Caco-2 (cell line): ENCODE measurements at regions not wholly inside any gene's neighbourhood (a gene's known extent, or its start where the extent isn't known, plus 50 kb on each side); places are given as distances from the start of the nearest gene placed in this dataset.

Experiments used
- BruUV-seq: library from RNA; stranded (reverse); fragments of 400-500 nt; replicated peaks from 2 replicates; lab custom pipeline; 2021; lab: Mats Ljungman, UMichigan
- CTCF ChIA-PET: fragments of 300-600 bp; sonication (Branson Sonifier 250); formaldehyde crosslinking; loops from one replicate; lab custom pipeline; 2022; ENCODE audit warnings: antibody characterized with exemption; lab: Charles Lee
- POLR2A ChIA-PET: fragments of 300-600 bp; sonication (Branson Sonifier 250); formaldehyde crosslinking; loops from one replicate; lab custom pipeline; 2022; ENCODE audit warnings: antibody characterized with exemption; lab: Charles Lee
- DNase-seq, 2 experiments: peaks; one replicate each; pipeline versions ENCODE4 v3.0.0 to v3.0.0-alpha.2; 2020 to 2022
- H3K27me3 ChIP-seq: replicated peaks from 2 replicates; pipeline ENCODE4 v1.6.0; 2011; ENCODE audit warnings: low read length; ENCODE audit not compliant: control insufficient read depth, insufficient read depth
- H3K36me3 ChIP-seq: 2 replicates; pipeline ENCODE4 v1.5.1; 2011; ENCODE audit warnings: low read length; ENCODE audit not compliant: control insufficient read depth, insufficient read depth
- H3K4me1 ChIP-seq: fragments of 250-450 bp; sonication (Bioruptor Pico); 2 replicates; pipeline ENCODE4 v1.5.1; 2020; ENCODE audit warnings: mild to moderate bottlenecking
- H3K4me3 ChIP-seq: 2 replicates; pipeline ENCODE4 v1.5.1; 2011; ENCODE audit warnings: low read depth, mild to moderate bottlenecking, control low read depth, low read length
- H3K9me3 ChIP-seq: fragments of 250-450 bp; sonication (Bioruptor Pico); 2 replicates; pipeline ENCODE4 v1.5.1; 2020; ENCODE audit warnings: mild to moderate bottlenecking, moderate library complexity
- H3K27ac Mint-ChIP-seq: one replicate; pipeline ENCODE4 v1.8.0; 2022; ENCODE audit warnings: mixed read lengths; ENCODE audit not compliant: unreplicated experiment
- H3K27me3 Mint-ChIP-seq: one replicate; pipeline ENCODE4 v1.8.0; 2022; ENCODE audit warnings: mixed read lengths; ENCODE audit not compliant: insufficient read depth, unreplicated experiment
- H3K36me3 Mint-ChIP-seq: one replicate; pipeline ENCODE4 v1.8.0; 2022; ENCODE audit warnings: mild to moderate bottlenecking, mixed read lengths; ENCODE audit not compliant: insufficient read depth, unreplicated experiment
- H3K4me1 Mint-ChIP-seq: one replicate; pipeline ENCODE4 v1.8.0; 2022; ENCODE audit warnings: low read depth, mixed read lengths; ENCODE audit not compliant: unreplicated experiment
- H3K4me3 Mint-ChIP-seq: one replicate; pipeline ENCODE4 v1.8.0; 2022; ENCODE audit warnings: mild to moderate bottlenecking, moderate library complexity, mixed read lengths; ENCODE audit not compliant: unreplicated experiment
- H3K9me3 Mint-ChIP-seq: one replicate; pipeline ENCODE4 v1.8.0; 2022; ENCODE audit warnings: mixed read lengths; ENCODE audit not compliant: unreplicated experiment
- CTCF ChIP-seq, 2 experiments: fragments of 200-600 bp in 1 of 2; IDR thresholded peaks; 1 replicate in 1 of 2; 2 replicates in 1 of 2; pipeline versions ENCODE4 v1.5.1 to v1.8.0; 2011 to 2022; ENCODE audit warnings: antibody characterized with exemption in 1 of 2, control low read depth in 1 of 2, inconsistent platforms in 1 of 2, low read depth in 1 of 2, low read length in 1 of 2, mild to moderate bottlenecking in 1 of 2, moderate library complexity in 1 of 2; ENCODE audit not compliant: insufficient read depth in 1 of 2, severe bottlenecking in 1 of 2, unreplicated experiment in 1 of 2
- intact Hi-C: fragments of 100-400 bp; cut with micrococcal nuclease; formaldehyde crosslinking; loops from one replicate; pipeline ENCODE4 v1.10.0; 2022; ENCODE audit not compliant: unreplicated experiment

GRCh38 chr13:54357284-54357933, 1328.8 kb downstream of the OLFM4 start:
- no peaks in the 10 kb centered on the region for H3K36me3 Mint-ChIP-seq
- H3K27me3 Mint-ChIP-seq, result no peaks in the 10 kb centered on the region
- intact Hi-C loops, result no loop called here
- ChIA-PET CTCF (no interaction called here), POLR2A (no interaction called here)
- TF ChIP-seq CTCF (IDR thresholded peaks at IDR 0.05; ENCODE audit: insufficient read depth in 1 of 2, low read depth in 1 of 2, low read length in 1 of 2, severe bottlenecking in 1 of 2, unreplicated experiment in 1 of 2), result no peak
- Histone ChIP-seq H3K9me3 (no peaks in the 10 kb centered on the region), H3K36me3 (no peaks in the 10 kb centered on the region), H3K4me1 (peaks cover 4% of the 10 kb centered on the region), H3K4me3 (no peak overlapping the region), H3K27me3 (no peaks in the 10 kb centered on the region)
- BruUV-seq, result no TSS peak
- DNase-seq, result no peak
- H3K27ac Mint-ChIP-seq, result no peak overlapping the region
- H3K4me3 Mint-ChIP-seq, result no peak overlapping the region
- H3K9me3 Mint-ChIP-seq, result no peaks in the 10 kb centered on the region
- H3K4me1 Mint-ChIP-seq, result no peaks in the 10 kb centered on the region

GRCh38 chr13:54361460-54361859, 1332.8 kb downstream of the OLFM4 start:
- no peaks in the 10 kb centered on the region for H3K4me1 Mint-ChIP-seq
- intact Hi-C loops, result no loop called here
- no peaks in the 10 kb centered on the region for H3K36me3 Mint-ChIP-seq
- H3K27me3 ChIP-seq, result no peaks in the 10 kb centered on the region
- no peak overlapping the region for H3K27ac Mint-ChIP-seq
- no peaks in the 10 kb centered on the region for H3K36me3 ChIP-seq
- POLR2A ChIA-PET, result no interaction called here
- H3K9me3 ChIP-seq, result no peaks in the 10 kb centered on the region
- BruUV-seq, result no TSS peak
- DNase-seq, result no peak
- no peak overlapping the region for H3K4me3 ChIP-seq
- CTCF ChIA-PET, result no interaction called here
- H3K4me3 Mint-ChIP-seq, result no peak overlapping the region
- no peaks in the 10 kb centered on the region for H3K9me3 Mint-ChIP-seq
- no peak for TF ChIP-seq CTCF (IDR thresholded peaks at IDR 0.05; ENCODE audit: insufficient read depth in 1 of 2, low read depth in 1 of 2, low read length in 1 of 2, severe bottlenecking in 1 of 2, unreplicated experiment in 1 of 2)
- H3K27me3 Mint-ChIP-seq, result peaks cover 2% of the 10 kb centered on the region
- peaks cover 3% of the 10 kb centered on the region for H3K4me1 ChIP-seq

- H3K27me3 Mint-ChIP-seq, result peaks cover 2% of the 10 kb centered on the region
- H3K4me3 ChIP-seq, result no peak overlapping the region
- no TSS peak for BruUV-seq
- CTCF ChIA-PET, result no interaction called here
- TF ChIP-seq CTCF (IDR thresholded peaks at IDR 0.05; ENCODE audit: insufficient read depth in 1 of 2, low read depth in 1 of 2, low read length in 1 of 2, severe bottlenecking in 1 of 2, unreplicated experiment in 1 of 2), result no peak
- intact Hi-C loops, result no loop called here
- no peak for DNase-seq
- H3K4me1 Mint-ChIP-seq, result no peaks in the 10 kb centered on the region
- no peaks in the 10 kb centered on the region for H3K4me1 ChIP-seq
- H3K27ac Mint-ChIP-seq, result no peak overlapping the region
- H3K9me3 ChIP-seq, result no peaks in the 10 kb centered on the region
- H3K27me3 ChIP-seq, result no peaks in the 10 kb centered on the region
- no peak overlapping the region for H3K4me3 Mint-ChIP-seq
- H3K9me3 Mint-ChIP-seq, result no peaks in the 10 kb centered on the region
- no peaks in the 10 kb centered on the region for H3K36me3 Mint-ChIP-seq
- POLR2A ChIA-PET, result no interaction called here
- H3K36me3 ChIP-seq, result no peaks in the 10 kb centered on the region
Measured at GRCh38 chr13:54366728-54367127, 1338.1 kb downstream of the OLFM4 start.
